IPS DF 4.7 (cell line): ENCODE measurements at regions not wholly inside any gene's neighbourhood (a gene's known extent, or its start where the extent isn't known, plus 50 kb on each side); places are given as distances from the start of the nearest gene placed in this dataset.
"Not testable (repeated sequence)": the region's sequence is repeated elsewhere in the genome, so short reads cannot be mapped to it uniquely, and the experiment has no call there.

Source experiments
- DNase-seq: peaks from one replicate; pipeline ENCODE4 v3.0.0-alpha.2; 2013; ENCODE audit warnings: low spot score; ENCODE audit errors: extremely low read depth

GRCh38 chr6:19524366-19525186 lies 312.6 kb upstream of the ID4 start:
- no peak for DNase-seq

GRCh38 chr6:19525673-19526072 lies 311.5 kb upstream of the ID4 start:
- no peak for DNase-seq

GRCh38 chr6:19530188-19530587 lies 307.0 kb upstream of the ID4 start:
- no peak for DNase-seq

- no peak for DNase-seq
Measured at GRCh38 chr6:19535351-19535750, 301.8 kb upstream of the ID4 start.

GRCh38 chr6:19536838-19537237 lies 300.3 kb upstream of the ID4 start:
- no peak for DNase-seq

- no peak for DNase-seq
Measured at GRCh38 chr6:19538096-19538495, 299.1 kb upstream of the ID4 start.

GRCh38 chr6:19547507-19547906 lies 289.7 kb upstream of the ID4 start:
- DNase-seq, result no peak

- DNase-seq, result no peak
Measured at GRCh38 chr6:19549109-19549508, 288.1 kb upstream of the ID4 start.

- DNase-seq, result no peak
Measured at GRCh38 chr6:19550380-19550779, 286.8 kb upstream of the ID4 start.

GRCh38 chr6:19551611-19552010 lies 285.6 kb upstream of the ID4 start:
- DNase-seq, result no peak

GRCh38 chr6:19552076-19552475 lies 285.1 kb upstream of the ID4 start:
- no peak for DNase-seq

- DNase-seq, result no peak
Measured at GRCh38 chr6:19552588-19552987, 284.6 kb upstream of the ID4 start.

GRCh38 chr6:19554356-19555225 lies 282.6 kb upstream of the ID4 start:
- DNase-seq, result no peak

GRCh38 chr6:19557191-19557590 lies 280.0 kb upstream of the ID4 start:
- DNase-seq, result no peak

GRCh38 chr6:19558201-19558600 lies 279.0 kb upstream of the ID4 start:
- no peak for DNase-seq

- DNase-seq, result no peak
Measured at GRCh38 chr6:19558934-19559333, 278.2 kb upstream of the ID4 start.

- no peak for DNase-seq
Measured at GRCh38 chr6:19562468-19562867, 274.7 kb upstream of the ID4 start.

GRCh38 chr6:19569563-19569962 lies 267.6 kb upstream of the ID4 start:
- no peak for DNase-seq

- no peak for DNase-seq
Measured at GRCh38 chr6:19571176-19571575, 266.0 kb upstream of the ID4 start.

- no peak for DNase-seq
Measured at GRCh38 chr6:19578481-19578880, 258.7 kb upstream of the ID4 start.

GRCh38 chr6:19584207-19584606 lies 253.0 kb upstream of the ID4 start:
- DNase-seq, result not testable (repeated sequence)

- no peak for DNase-seq
Measured at GRCh38 chr6:19587238-19587942, 249.8 kb upstream of the ID4 start.
